SKM-1 treated with dmso at 0.1 percent for 144 hours (cell line): ENCODE measurements at regions not wholly inside any gene's neighbourhood (a gene's known extent, or its start where the extent isn't known, plus 50 kb on each side); places are given as distances from the start of the nearest gene placed in this dataset.
"Not testable (repeated sequence)": the region's sequence is repeated elsewhere in the genome, so short reads cannot be mapped to it uniquely, and the experiment has no call there.

Source experiments
- DNase-seq: peaks from one replicate; lab custom pipeline; 2025; ENCODE audit not compliant: unreplicated experiment; lab: John Stamatoyannopoulos, UW

GRCh38 chr6:120392941-120393340 lies 941.3 kb downstream of the TBC1D32 start:
- no peak for DNase-seq

- no peak for DNase-seq
These were observed 949.6 kb downstream of the TBC1D32 start for GRCh38 chr6:120384671-120385070.

- no peak for DNase-seq
These were observed 950.6 kb downstream of the TBC1D32 start for GRCh38 chr6:120383681-120384080.

- DNase-seq, result peak; percentile 15
These were observed 955.6 kb downstream of the TBC1D32 start for GRCh38 chr6:120378582-120379220.

- DNase-seq, result no peak
These were observed 961.1 kb downstream of the TBC1D32 start for GRCh38 chr6:120373185-120373584.

- no peak for DNase-seq
These were observed 970.9 kb downstream of the TBC1D32 start for GRCh38 chr6:120363429-120363828.

- not testable (repeated sequence) for DNase-seq
These were observed 975.7 kb downstream of the TBC1D32 start for GRCh38 chr6:120358535-120358934.

GRCh38 chr6:120357447-120357846 lies 976.8 kb downstream of the TBC1D32 start:
- DNase-seq, result no peak

- no peak for DNase-seq
These were observed 978.5 kb downstream of the TBC1D32 start for GRCh38 chr6:120355822-120356221.

GRCh38 chr6:120354452-120355098 lies 979.7 kb downstream of the TBC1D32 start:
- no peak for DNase-seq

GRCh38 chr6:120352491-120352890 lies 981.8 kb downstream of the TBC1D32 start:
- DNase-seq, result no peak

- no peak for DNase-seq
These were observed 985.4 kb downstream of the TBC1D32 start for GRCh38 chr6:120348926-120349325.

- DNase-seq, result no peak
These were observed 979.0 kb upstream of the MAN1A1 start for GRCh38 chr6:120328521-120328920.

GRCh38 chr6:120320481-120321162 lies 971.1 kb upstream of the MAN1A1 start:
- DNase-seq, result no peak

GRCh38 chr6:120304223-120304622 lies 954.7 kb upstream of the MAN1A1 start:
- DNase-seq, result no peak

- no peak for DNase-seq
These were observed 954.0 kb upstream of the MAN1A1 start for GRCh38 chr6:120303527-120303926.

GRCh38 chr6:120302041-120302440 lies 952.5 kb upstream of the MAN1A1 start:
- no peak for DNase-seq

GRCh38 chr6:120290964-120291363 lies 941.4 kb upstream of the MAN1A1 start:
- no peak for DNase-seq

GRCh38 chr6:120282005-120282404 lies 932.4 kb upstream of the MAN1A1 start:
- no peak for DNase-seq

GRCh38 chr6:120279466-120280167 lies 930.1 kb upstream of the MAN1A1 start:
- no peak for DNase-seq

GRCh38 chr6:120278689-120279396 lies 929.3 kb upstream of the MAN1A1 start:
- no peak for DNase-seq
